GM19452 (cell line): ENCODE measurements at regions not wholly inside any gene's neighbourhood (a gene's known extent, or its start where the extent isn't known, plus 50 kb on each side); places are given as distances from the start of the nearest gene placed in this dataset.

Experiments
- ATAC-seq: cut with Tn5 transposase; IDR thresholded peaks from one replicate; pipeline ENCODE4 v1.9.1; 2021; ENCODE audit not compliant: unreplicated experiment

DNA sequence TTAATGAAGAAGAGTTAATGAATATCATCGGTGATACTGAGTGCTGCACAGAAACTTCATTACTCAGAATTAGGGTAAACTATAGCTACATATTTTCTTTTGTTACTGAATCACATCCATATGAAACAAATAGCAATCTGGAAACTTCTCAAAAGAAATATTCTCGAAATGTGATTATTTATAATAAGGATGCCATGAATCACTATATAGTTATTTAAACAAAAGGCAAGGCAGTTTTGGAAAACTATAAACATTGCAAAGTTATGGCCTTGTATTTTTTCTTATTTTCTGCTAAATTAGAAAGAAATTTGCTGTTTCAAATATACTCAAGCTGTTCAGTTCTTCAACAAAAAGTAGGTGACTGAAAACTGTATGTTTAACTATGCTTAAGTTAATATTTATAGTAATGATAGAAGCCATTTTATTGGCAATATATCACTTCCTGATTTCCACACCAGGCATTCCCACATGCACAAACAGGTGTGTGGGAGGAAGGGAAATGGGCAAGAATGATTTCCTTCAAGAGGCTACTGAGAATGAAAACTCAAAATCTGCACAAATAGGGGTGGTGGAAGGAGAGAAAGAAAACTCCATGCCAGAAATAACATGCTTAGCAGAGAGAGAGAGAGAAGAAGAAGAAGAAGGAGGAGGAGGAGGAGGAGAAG is 74.5 kb upstream of the FRY start:
- ATAC-seq = no peak

DNA sequence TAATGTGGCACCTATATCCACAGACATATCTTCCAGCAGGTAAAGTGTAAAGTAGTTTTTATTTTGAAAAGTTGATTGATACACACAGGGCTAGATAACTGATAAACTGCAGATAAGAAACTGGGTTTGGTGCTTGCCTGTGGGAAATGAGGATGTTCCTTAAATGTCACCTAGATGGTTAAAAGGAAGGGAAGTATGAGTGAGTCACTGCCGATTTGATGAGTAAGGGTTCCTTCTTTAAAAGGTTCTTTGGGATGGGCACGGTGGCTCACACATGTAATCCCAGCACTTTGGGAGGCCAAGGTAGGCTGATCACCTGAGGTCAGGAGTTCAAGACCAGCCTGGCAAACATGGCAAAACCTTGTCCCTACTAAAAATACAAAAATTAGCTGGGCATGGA is 73.8 kb upstream of the FRY start:
- ATAC-seq = no peak

DNA sequence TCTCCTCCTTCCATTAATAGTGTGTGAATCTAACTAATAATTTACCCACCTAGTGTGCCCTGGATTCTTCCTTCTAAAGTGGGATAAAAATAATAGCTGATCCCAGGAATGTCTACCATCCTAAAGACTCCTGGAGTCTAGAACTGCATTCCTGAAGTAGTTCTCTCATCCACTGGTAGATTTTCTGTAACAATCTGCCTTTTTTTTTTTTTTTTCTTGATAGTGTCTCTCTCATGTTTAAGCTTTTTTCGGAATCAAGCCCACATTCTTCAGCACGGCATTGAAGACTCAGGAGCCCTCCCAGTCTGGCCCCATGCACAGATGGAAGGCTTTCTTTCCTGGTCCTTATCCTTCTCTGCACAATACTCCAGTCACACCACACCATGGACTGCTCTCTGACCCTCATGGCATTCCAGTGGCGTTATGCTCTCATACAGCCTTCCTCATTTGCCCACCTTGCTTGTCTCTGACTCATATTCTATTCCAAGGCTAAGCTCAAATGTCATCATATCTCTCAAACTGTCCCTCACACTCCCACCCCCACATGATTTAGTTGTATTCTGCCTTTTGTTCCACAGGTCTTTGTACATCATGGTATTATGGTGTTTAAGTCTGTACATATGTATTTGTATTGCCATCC is 68.7 kb upstream of the FRY start:
- no peak for ATAC-seq

DNA sequence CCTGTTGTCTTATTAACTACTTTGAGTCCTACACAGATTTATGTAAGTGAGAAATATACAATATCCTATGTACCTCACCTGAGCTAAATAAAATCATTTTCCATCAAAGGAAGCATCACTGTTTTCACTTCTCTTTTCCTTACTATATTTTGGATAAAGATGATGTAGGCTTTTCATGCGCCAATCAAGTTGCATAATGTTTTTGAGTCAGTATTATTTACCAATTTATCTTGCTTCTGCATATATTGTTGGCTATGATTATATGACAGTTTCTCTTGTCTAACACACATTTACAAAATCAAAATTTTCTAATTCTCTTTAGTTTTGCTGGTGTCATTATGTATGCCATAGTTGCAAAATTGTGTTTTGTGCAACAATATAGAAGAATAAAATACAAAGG is 67.9 kb upstream of the FRY start:
- ATAC-seq = no peak

DNA sequence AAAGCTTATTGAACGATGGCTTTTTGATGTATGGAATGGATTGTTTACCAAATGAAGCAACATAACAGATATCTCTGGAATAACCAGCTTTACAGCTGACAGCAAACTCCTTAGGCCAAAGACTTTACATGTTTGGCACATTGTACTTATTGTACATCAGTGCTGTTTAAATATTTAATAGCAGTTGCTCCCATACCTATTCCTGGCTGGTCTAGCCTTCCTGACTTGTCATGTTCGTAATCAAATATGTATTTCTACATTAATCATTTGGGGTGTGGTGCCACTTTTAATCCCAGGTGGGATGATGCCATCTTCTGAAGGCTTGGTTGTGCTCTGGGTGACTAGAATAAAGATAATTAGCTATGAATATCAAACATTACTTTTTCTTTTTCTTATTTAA is 67.4 kb upstream of the FRY start:
- no peak for ATAC-seq

DNA sequence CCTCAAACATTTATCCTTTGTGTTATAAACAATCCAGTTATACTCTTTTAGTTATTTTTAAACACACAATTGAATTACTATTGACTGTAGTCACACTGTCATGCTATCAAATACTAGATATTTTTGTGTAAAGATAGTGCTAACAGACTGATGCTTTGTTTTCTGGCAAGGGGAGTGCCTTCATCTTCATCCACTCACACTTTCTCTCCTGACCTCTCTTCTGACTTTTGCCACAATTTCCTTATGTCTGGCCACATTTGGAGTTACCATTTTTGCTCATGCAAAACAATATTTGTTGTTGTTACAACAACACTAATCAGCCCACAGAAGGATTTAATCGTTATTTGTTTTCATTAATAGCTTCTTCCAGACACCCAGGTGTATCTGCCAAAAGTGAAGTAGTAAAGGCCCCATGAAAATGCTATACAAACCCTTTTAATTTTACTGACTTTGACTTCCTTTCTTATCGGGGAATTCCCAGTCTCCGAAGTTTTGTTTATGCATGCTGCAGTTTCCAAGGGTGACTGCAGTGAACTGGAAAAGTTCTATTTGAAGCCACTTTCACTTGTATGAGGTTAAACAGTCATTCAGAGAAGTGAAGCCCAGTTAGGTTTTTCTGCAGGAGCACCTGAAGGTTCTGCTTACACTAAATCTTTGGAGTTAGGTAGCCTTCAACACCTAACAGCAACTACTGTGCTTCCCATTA is 66.1 kb upstream of the FRY start:
- peak; percentile 85 for ATAC-seq

DNA sequence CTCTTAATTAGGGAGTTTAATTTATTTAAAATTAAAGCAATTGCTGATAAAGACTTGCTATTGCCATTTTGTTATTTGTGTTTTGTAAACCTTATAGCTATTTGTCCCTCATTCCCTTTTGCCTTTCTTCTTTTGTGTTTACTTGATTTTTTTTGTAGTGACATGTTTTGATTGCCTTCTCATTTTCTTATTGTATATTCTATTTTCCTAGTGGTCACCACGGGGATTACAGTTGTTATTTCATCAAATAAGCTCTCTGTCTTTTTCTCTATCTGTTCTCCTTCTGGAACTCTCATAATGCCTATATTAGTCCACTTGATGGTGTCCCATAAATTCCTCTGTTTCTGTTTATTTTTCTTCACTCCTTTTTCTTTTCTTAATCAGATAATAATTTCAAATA is 64.4 kb upstream of the FRY start:
- no peak for ATAC-seq

DNA sequence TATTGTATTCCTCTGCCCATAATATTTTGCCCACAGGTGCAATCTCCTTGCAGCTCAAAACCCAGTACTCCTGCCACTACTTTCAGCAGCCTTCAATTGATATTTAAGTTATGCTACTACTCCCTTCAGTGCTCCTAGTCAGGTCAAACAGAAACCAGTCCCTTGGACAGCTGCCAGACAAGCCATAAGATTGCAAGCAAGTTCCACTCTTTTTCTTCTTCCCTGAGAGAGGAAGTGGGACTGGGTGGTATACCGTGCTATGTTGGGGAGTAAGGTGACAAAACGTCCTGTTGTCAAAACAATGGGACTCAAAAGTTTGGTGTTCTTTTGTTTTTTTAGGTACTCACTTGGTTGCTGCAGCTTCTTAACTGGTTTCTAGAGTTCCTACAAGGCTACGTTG is 63.1 kb upstream of the FRY start:
- ATAC-seq = no peak

DNA sequence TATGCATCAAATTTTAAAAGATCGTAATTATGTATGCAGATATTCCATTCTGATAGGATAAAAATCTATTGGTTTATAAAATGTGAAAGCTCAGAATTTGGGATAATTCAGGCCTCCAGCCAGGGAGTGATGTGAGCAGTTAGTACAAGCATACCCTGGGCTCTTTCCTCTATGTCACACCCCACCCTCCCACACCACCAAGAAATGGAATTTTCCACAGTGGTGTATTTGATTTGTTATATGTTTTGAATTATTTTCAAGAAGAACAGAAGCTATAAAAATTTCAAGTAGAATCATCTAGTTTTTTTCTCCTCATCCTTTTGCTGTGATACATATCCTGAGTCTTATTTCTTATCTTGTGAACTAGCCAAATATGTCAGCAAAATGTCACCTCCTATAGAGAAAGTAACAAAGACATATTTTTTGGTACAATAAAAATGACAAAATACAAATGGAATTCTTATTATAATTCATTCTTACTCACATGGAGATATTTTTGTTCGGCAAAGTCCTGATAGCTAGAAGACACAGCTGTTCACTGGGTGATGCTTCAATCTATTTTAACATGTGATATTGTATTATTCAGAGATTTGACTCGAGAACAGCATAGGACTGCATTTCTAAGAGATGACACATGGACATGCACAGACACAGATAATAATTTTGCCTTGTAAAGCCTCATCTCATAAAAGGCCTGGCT is 61.2 kb upstream of the FRY start:
- ATAC-seq = no peak

DNA sequence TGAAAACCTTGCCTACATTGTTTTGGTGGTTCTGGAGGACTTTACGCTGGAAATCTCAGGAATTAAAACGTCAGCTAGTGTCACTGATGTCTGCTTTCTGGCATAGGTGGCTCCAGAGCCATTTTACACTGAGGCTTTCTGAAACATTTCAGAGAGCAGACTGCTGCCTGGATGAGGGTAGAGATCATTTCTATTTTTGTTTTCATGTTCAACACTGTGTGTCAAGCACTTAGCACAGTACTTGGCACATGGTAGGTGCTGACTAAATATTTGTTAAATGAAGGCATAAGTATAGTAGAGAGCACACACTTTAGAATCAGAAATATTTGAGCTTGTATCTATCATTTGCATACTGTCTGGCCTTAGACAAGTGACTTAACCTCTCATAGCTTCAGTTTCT is 59.1 kb upstream of the FRY start:
- no peak for ATAC-seq

DNA sequence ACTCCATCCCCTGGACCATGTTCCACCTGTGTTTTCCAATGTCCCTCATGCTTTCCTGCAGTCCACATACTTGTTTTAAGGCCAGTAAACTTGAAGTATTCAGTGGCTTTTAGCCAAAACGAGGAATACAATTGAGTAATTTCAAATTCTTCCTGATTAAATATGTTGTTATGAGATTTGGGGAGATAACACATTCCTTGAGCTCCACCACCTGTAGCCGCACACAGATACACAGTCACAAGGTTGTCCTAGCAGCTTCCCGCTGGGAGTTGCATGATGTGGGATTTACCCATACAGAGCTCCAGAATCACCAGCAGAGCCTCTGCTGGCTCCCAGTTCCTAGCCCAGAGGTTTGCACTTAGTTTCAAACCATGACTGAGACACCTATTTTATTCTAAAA is 53.6 kb upstream of the FRY start:
- ATAC-seq = no peak

DNA sequence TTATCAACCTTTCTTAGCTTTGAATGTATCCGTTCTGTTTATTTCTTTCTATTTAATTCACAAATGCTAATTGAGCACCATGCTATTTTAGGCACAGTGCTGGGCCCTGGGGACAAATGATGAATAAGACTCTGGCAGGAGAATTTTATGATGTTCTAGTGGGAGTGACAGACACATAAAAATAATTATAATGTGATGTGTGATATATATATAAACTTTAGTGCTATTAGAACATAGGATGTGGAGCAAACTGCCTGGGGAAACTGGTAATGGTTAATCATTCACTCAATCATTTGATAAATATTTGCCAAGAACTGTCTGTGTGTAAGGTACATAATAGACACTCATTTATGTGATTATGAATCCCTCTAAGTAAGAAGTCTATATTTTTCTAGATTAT is 50.7 kb upstream of the FRY start:
- ATAC-seq = no peak
